ENCODE measurements at regions not wholly inside any gene's neighbourhood (a gene's known extent, or its start where the extent isn't known, plus 50 kb on each side); places are given as distances from the start of the nearest gene placed in this dataset.

- H3K36me3 ChIP-seq: no peaks in the 10 kb centered on the region
- H3K27ac ChIP-seq: no peak overlapping the region
- DNase-seq: no peak
- TF ChIP-seq CTCF (IDR thresholded peaks at IDR 0.05): no peak
- no peak for TF ChIP-seq POLR2A (IDR thresholded peaks at IDR 0.05)
- TF ChIP-seq POLR2AphosphoS5 (IDR thresholded peaks at IDR 0.05): no peak
- no peak for TF ChIP-seq EP300 (IDR thresholded peaks at IDR 0.05)
- 72 to 80% (median 77%) methylated on average over 3 of the region's 3 CpGs for WGBS, 5 donors
- no peak overlapping the region for H3K4me3 ChIP-seq
- intact Hi-C loops (cut with DNase I; ENCODE audit: low total_unique reads): no loop called here
- no peaks in the 10 kb centered on the region for H3K9me3 ChIP-seq
- no peaks in the 10 kb centered on the region for H3K4me1 ChIP-seq
- H3K27me3 ChIP-seq: peaks cover 0 to 13% (median 0%) of the 10 kb centered on the region in 3 donors
These were observed 81.9 kb downstream of the PJA1 start for GRCh38 chrX:69083361-69083760.

- intact Hi-C loops (cut with DNase I; ENCODE audit: low total_unique reads): no loop called here
- DNase-seq: no peak
- TF ChIP-seq EP300 (IDR thresholded peaks at IDR 0.05) (no peak), POLR2AphosphoS5 (IDR thresholded peaks at IDR 0.05) (no peak), CTCF (IDR thresholded peaks at IDR 0.05) (no peak), POLR2A (IDR thresholded peaks at IDR 0.05) (no peak)
These were observed 82.5 kb downstream of the PJA1 start for GRCh38 chrX:69082753-69083150.

DNA sequence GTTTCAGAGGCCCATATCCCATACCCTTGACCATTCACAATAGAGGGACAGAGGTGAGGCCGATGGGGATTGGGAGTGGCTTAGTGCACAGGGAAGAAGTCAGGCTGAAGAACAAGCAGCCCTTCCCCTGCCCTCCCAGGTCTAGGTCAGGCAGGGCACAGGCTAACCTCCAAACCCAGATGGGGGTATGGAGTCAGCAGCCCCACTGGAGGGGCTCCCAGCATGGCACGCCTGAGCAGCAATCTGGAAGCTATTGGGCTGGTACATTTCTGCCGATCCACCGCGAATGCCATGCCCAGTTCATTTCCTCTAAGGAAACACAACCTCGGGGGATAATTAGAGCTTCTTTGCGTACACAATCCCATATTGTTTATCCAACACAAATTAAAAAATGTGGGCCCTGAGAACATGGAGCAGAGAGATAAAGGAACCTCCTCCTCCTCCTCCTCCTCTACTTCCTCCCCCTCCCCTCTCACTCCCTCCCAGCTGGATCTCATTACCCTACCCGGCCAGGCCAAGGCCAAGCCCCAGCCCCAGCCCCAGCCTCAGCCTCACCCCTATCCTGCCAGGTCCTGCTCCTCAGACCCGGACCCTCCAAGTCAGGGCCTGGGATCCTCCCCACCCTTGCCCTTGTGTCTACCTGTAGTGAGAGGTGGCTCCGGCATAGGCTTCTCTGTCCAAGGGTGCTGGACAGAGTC lies 83.0 kb downstream of the PJA1 start:
- peaks cover 0 to 8% (median 0%) of the 10 kb centered on the region in 3 donors for H3K27me3 ChIP-seq
- WGBS, 5 donors: 64 to 72% (median 70%) methylated on average over 9 to 10 of the region's 10 CpGs
- no peak overlapping the region for H3K4me3 ChIP-seq
- DNase-seq: no peak
- no peak overlapping the region for H3K27ac ChIP-seq
- intact Hi-C loops (cut with DNase I; ENCODE audit: low total_unique reads): no loop called here
- no peaks in the 10 kb centered on the region for H3K9me3 ChIP-seq
- H3K4me1 ChIP-seq: no peaks in the 10 kb centered on the region
- TF ChIP-seq CTCF (IDR thresholded peaks at IDR 0.05) (no peak), POLR2A (IDR thresholded peaks at IDR 0.05) (no peak), EP300 (IDR thresholded peaks at IDR 0.05) (no peak), POLR2AphosphoS5 (IDR thresholded peaks at IDR 0.05) (no peak)
- H3K36me3 ChIP-seq: no peaks in the 10 kb centered on the region

More at GRCh38 chrX:69082753-69083150, 82.5 kb downstream of the PJA1 start:
- H3K27me3 ChIP-seq: peaks cover 0 to 8% (median 0%) of the 10 kb centered on the region in 3 donors
- H3K27ac ChIP-seq: no peak overlapping the region
- H3K36me3 ChIP-seq: no peaks in the 10 kb centered on the region
- H3K9me3 ChIP-seq: no peaks in the 10 kb centered on the region
- no peak overlapping the region for H3K4me3 ChIP-seq
- 62 to 96% (median 75%) methylated on average over 3 to 7 of the region's 7 CpGs for WGBS, 5 donors
- H3K4me1 ChIP-seq: no peaks in the 10 kb centered on the region

DNA sequence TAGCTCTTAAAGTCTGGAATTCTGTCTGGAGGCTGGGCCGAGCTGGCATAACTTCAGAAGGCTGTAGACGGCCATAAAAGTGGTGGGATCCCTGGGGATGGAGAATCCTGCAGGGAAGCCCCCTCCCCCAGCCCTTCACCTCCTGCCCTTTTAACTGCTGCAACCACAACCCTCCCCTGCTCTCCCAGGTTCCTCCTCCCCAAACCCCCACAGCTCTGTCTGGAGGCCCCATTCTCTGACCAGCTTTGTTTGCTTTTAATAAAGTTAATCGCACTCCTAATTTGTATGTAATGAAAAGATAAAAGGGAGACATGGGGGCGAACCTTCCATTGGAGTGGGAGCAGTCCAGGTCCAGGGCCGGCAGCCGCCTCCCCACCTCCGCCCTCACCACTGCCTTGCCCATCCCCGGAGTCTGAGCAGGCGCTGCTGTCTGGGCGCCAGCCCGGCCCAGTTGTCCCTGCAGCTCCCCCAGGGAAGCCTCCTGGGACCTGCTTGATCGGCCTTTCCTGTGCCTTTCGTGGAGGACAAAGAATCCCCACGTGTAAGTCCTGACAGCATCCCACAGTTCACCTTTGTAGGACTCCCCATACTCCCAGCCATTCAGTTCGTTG lies 84.3 kb downstream of the PJA1 start:
- no peaks in the 10 kb centered on the region for H3K4me1 ChIP-seq
- peaks cover 0 to 8% (median 0%) of the 10 kb centered on the region in 3 donors for H3K27me3 ChIP-seq
- WGBS, 5 donors: 38 to 64% (median 48%) methylated on average over 11 to 15 of the region's 15 CpGs
- no peak overlapping the region for H3K4me3 ChIP-seq
- no peak for TF ChIP-seq POLR2A (IDR thresholded peaks at IDR 0.05)
- no peak for TF ChIP-seq EP300 (IDR thresholded peaks at IDR 0.05)
- no peak for TF ChIP-seq POLR2AphosphoS5 (IDR thresholded peaks at IDR 0.05)
- TF ChIP-seq CTCF (IDR thresholded peaks at IDR 0.05): no peak
- no peak overlapping the region for H3K27ac ChIP-seq
- no peaks in the 10 kb centered on the region for H3K36me3 ChIP-seq
- no peaks in the 10 kb centered on the region for H3K9me3 ChIP-seq
- intact Hi-C loops (cut with DNase I; ENCODE audit: low total_unique reads): no loop called here
- no peak for DNase-seq

Data from stomach (tissue), 8 donors.